ENCODE measurements at regions not wholly inside any gene's neighbourhood (a gene's known extent, or its start where the extent isn't known, plus 50 kb on each side); places are given as distances from the start of the nearest gene placed in this dataset.

DNA sequence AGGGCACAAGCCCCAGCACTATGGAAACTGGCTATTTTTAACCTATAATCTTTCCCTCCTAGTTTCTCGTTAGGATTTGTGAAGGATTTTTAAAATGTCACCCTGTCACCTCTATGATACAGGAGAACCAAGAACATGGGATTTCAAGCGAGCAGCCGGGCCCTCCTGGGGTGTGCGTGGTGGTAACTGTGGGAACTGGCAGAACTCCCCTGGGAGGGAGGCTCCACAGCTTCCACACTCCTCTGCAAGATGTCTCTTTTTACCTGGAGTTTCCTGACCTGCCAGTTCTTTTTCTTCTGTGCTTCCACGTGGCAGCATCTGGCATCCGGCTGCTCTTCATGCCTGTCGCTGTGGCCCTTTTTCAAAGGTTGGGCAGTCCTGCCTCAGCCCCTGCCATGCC lies 386.3 kb upstream of the MYT1L start:
- TF ChIP-seq POLR2AphosphoS5 (IDR thresholded peaks at IDR 0.05; ENCODE audit: low read depth, low read length), result no peak
- TF ChIP-seq MAFK (IDR thresholded peaks at IDR 0.05; ENCODE audit: low read depth, low read length), result no peak

All from H1 (cell line).